22Rv1 (cell line): ENCODE measurements at regions not wholly inside any gene's neighbourhood (a gene's known extent, or its start where the extent isn't known, plus 50 kb on each side); places are given as distances from the start of the nearest gene placed in this dataset.

ENCODE experiments used
- H3K27ac ChIP-seq: fragments of 450-650 bp; 2 replicates; pipeline ENCODE4 v1.5.1; 2017
- ZFX ChIP-seq: fragments of 450-650 bp; IDR thresholded peaks from 2 replicates; pipeline ENCODE4 v1.6.1; 2017; ENCODE audit warnings: antibody characterized with exemption, borderline replicate concordance
- TF ChIP-seq, protein P1 (sequence below): fragments of 450-650 bp; IDR thresholded peaks from 2 replicates; pipeline ENCODE4 v1.5.1; 2017; ENCODE audit warnings: mild to moderate bottlenecking

DNA sequence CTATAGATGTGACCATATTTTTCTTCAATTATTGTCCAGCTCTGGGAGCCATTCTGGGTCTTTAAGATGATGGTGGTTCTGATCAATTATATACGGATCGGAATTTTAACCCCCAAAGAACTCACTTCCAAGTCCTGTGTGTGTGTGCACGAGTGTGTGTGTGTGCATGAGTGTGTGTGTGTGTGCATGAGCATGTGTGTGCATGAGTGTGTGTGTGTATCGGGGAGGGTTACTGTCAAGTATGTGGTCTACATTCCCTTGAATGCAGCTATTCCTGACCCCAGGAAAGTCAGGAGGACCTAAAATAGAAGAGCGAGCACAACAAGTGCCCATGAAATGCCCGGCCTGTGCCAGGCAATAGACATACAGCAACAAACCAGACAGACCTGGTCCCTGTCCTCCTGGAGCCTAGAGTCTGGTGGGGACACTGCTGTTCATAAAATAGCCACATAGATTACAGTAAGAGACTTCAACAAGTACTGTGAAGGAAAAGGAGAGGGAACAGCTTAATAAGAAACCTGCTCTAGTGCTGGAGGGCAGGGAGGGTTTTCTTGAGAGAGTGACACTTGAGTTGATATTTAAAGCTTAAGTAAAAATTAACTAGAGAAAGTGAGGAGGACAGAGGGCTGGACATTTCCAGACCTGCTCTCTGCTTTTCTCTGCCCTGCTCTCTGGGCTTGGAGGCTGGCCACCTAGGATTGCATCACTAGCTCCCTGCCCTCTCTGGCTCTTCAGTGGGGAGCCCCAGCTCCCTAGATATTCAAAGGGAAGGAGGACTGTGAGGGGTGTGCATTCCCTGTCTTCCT, 66.1 kb upstream of the SPON1 start:
- no peak overlapping the region for H3K27ac ChIP-seq
- TF ChIP-seq ZFX = no peak
- TF ChIP-seq, protein P1, sequence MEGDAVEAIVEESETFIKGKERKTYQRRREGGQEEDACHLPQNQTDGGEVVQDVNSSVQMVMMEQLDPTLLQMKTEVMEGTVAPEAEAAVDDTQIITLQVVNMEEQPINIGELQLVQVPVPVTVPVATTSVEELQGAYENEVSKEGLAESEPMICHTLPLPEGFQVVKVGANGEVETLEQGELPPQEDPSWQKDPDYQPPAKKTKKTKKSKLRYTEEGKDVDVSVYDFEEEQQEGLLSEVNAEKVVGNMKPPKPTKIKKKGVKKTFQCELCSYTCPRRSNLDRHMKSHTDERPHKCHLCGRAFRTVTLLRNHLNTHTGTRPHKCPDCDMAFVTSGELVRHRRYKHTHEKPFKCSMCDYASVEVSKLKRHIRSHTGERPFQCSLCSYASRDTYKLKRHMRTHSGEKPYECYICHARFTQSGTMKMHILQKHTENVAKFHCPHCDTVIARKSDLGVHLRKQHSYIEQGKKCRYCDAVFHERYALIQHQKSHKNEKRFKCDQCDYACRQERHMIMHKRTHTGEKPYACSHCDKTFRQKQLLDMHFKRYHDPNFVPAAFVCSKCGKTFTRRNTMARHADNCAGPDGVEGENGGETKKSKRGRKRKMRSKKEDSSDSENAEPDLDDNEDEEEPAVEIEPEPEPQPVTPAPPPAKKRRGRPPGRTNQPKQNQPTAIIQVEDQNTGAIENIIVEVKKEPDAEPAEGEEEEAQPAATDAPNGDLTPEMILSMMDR = no peak

DNA sequence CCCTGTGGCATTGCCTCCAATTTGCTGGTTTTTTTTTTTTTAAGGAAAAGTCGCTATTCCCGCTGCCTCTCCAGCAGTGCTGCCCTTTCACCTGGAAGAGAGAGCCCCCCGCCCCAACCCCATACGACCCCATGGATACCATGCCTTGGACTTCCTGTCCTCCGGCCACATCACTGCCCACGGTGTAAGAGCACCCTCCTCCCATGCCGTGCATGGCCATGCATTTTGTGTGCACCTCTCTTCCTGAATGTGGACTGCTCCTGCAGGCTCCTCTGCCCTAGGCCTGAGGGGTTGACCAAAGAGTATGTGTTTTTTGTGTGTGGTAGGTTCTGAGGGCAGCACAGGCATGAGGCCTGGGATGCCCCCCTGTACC, 65.6 kb upstream of the SPON1 start:
- no peak overlapping the region for H3K27ac ChIP-seq
- TF ChIP-seq ZFX = no peak
- TF ChIP-seq, protein P1 = no peak

DNA sequence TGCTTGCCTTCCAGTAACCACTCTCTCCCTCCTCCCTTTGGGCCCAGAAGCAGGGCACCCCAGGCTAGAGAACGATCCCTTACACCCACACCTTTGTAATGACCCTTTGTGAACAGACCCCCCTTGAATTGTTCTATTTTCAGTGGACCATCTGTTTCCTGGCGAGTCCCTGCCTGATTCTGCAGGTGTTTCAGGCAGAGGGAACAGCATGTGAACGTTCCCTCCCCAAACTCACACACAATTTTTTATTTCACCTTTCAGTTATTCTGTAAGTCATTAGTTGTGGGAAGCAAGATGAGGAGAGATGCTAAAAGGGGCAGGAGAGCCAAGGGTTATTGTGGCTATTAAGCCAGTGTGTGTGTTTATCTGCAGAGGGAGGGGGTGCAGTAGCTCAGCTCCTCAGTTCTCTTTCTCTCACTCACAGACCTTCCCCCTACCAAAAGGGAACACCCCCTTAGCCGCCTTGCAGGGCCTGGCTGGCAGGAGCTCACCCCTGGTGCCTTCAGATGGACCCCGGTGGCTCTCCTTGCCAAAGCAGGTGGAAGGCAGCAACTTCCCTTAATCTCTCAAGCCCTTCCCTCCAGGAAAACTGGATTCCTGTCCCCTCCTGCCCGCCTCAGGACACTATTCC, 64.8 kb upstream of the SPON1 start:
- TF ChIP-seq, protein P1 = no peak
- no peak for TF ChIP-seq ZFX
- no peak overlapping the region for H3K27ac ChIP-seq

DNA sequence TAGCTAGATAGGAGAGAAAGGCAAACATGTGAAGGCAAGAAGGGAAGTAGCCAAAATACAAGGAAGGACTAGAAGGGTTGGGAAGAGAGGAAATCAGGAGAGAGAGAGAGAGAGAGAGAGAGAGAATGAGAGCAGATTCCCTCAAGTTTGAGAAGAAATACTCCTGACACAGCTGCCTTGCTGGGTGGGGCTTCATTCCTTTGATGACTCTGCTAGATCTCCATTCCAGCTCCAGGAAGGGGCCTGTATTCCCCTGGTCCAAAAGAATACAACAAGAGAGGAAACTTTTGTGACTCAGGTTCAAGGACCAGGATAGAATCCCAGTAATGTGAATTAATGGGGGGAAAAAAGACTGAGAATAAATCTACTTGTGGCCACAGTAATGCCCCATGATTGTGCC, 62.9 kb upstream of the SPON1 start:
- no peak overlapping the region for H3K27ac ChIP-seq
- TF ChIP-seq, protein P1 = no peak
- TF ChIP-seq ZFX = no peak

DNA sequence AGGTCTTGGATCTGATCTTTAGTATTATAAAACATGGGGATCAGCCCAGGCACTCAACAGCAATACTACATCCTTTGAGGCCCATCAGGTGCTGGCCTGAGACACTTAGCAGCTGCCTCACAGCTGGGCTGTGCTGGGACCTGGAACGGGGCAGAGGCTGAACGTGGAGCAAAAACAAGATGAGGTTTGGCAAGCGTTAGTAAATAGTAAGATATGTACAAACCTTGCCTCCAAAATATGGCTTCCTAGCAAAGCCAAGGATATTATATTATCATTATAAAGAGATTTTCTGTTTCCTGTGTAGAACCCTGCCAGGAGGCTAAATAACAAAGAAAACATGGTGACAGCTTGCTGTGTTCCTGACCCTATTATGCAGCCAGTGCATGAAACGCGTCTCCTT, 60.0 kb upstream of the SPON1 start:
- no peak overlapping the region for H3K27ac ChIP-seq
- TF ChIP-seq ZFX = no peak
- TF ChIP-seq, protein P1 = no peak

DNA sequence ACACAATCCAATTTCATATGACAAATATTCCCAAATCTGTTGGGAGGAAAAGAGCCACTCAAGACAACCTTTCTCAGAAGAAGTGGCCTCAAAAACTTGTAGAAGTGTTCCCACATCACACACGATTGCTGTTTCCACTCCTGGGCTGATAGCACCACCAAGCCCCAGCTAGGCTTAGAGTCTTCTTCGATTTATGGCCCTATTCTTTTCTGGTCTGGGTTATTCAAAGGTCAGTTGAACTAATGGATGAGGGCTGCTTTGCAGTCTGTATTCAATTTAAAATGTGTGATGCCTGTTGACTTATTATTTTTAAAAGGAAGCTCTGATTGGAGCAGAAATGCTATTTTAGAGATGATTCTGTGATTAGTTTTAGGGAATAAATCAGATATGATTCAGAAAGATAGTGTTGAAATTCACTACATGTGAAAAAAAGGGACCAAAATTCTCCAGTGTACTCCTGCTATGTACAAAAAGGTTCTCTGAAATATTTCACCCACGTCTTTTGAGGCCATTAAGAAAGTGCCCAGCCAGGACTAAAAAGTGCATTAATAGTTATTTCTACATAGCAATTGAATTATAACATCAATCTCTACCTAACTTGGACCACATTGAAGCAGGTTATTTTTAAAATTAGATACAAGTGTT, 57.3 kb upstream of the SPON1 start:
- TF ChIP-seq ZFX = no peak
- TF ChIP-seq, protein P1 = no peak
- H3K27ac ChIP-seq = no peak overlapping the region

DNA sequence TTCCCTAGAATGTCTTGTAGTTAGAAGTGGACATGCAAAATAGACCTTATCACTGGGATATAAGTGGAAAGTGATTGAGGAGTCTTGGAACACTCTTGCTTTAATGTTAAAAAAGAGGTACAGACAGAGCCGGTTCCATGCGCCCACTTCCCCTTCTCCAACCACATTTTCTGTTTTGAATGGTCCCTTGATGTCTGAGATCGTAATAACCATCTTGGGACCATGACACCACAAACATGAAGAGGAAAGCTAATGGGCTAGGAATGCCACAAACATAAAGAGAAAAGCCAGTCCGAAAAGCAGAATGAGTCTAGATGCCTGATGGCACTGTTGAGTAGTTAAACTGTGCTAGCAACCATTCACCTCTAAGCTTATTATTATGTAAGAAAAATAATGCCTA, 54.8 kb upstream of the SPON1 start:
- TF ChIP-seq, protein P1 = no peak
- no peak for TF ChIP-seq ZFX
- H3K27ac ChIP-seq = no peak overlapping the region
